HCT116 (cell line): ENCODE measurements at regions not wholly inside any gene's neighbourhood (a gene's known extent, or its start where the extent isn't known, plus 50 kb on each side); places are given as distances from the start of the nearest gene placed in this dataset.

ENCODE experiments used
- ATAC-seq: fragments of 200-7000 bp; cut with Tn5 transposase; 2 replicates; pipeline ENCODE4 v1.9.1; 2020; ENCODE audit warnings: mild to moderate bottlenecking, moderate library complexity
- BruUV-seq: library from RNA; stranded (reverse); fragments of 400-500 nt; replicated peaks from 2 replicates; lab custom pipeline; 2021; lab: Mats Ljungman, UMichigan
- CTCF ChIA-PET: fragments of 300-600 bp; sonication (Branson Sonifier 250); formaldehyde crosslinking; loops from one replicate; lab custom pipeline; 2021; ENCODE audit warnings: antibody characterized with exemption; lab: Charles Lee
- POLR2A ChIA-PET: fragments of 300-600, 350-600 bp; sonication (Branson Sonifier 250); formaldehyde crosslinking; loops from one replicate; lab custom pipeline; 2021; ENCODE audit warnings: antibody characterized with exemption; lab: Charles Lee
- RAD21 ChIA-PET, 2 experiments: fragments of 300-600 bp; sonication (Branson Sonifier 250); formaldehyde crosslinking; loops; one replicate each; lab custom pipeline; 2023; ENCODE audit warnings: low total read pairs in 2 of 2; ENCODE audit not compliant: uncharacterized antibody in 2 of 2, unreplicated experiment in 2 of 2, low non-redundant PET in 1 of 2; lab: Charles Lee
- DNase-seq: peaks from one replicate; pipeline ENCODE4 v3.0.0-alpha.2; 2010; ENCODE audit warnings: low read depth, low spot score
- H2AFZ ChIP-seq: fragments of 200-600 bp; shearing (Covaris generic), sonication (generic); 2 replicates; pipeline ENCODE4 v1.6.1; 2017; ENCODE audit warnings: low read depth, mixed run types, mixed read lengths, antibody characterized with exemption, low read length; ENCODE audit not compliant: poor library complexity, severe bottlenecking
- H3K27ac ChIP-seq: 2 replicates; pipeline ENCODE4 v1.5.1; 2012; ENCODE audit warnings: low read depth, low read length
- H3K27me3 ChIP-seq: fragments of 200-600 bp; sonication (generic); 2 replicates; pipeline ENCODE4 v1.6.1; 2016; ENCODE audit warnings: mixed run types, low read length, mixed read lengths; ENCODE audit not compliant: insufficient read depth
- H3K36me3 ChIP-seq, 2 experiments: fragments of 200-500 bp in 1 of 2; fragments of 200-600 bp in 1 of 2; sonication (Bioruptor generic) in 1 of 2; sonication (generic) in 1 of 2; 2 replicates each; pipeline versions ENCODE4 v1.5.1 to v1.6.1; 2014 to 2016; ENCODE audit warnings: low read length in 2 of 2, inconsistent platforms in 1 of 2, mixed read lengths in 1 of 2, mixed run types in 1 of 2; ENCODE audit not compliant: insufficient read depth in 2 of 2, control insufficient read depth in 1 of 2
- H3K4me1 ChIP-seq, 2 experiments: fragments of 200-600 bp in 1 of 2; sonication (generic) in 1 of 2; 2 replicates each; pipeline versions ENCODE4 v1.5.1 to v1.6.1; 2012 to 2017; ENCODE audit warnings: low read length in 2 of 2, inconsistent platforms in 1 of 2, mild to moderate bottlenecking in 1 of 2, mixed read lengths in 1 of 2, mixed run types in 1 of 2, moderate library complexity in 1 of 2; ENCODE audit not compliant: insufficient read depth in 2 of 2, control insufficient read depth in 1 of 2
- H3K4me2 ChIP-seq: fragments of 200-600 bp; sonication (generic); 2 replicates; pipeline ENCODE4 v1.6.1; 2017; ENCODE audit warnings: mixed run types, low read length, mixed read lengths
- H3K4me3 ChIP-seq, 2 experiments: fragments of 200-600 bp in 1 of 2; sonication (generic) in 1 of 2; replicated peaks in 1 of 2; 2 replicates each; pipeline ENCODE4 v1.5.1; 2011 to 2016; ENCODE audit warnings: low read length in 2 of 2, control low read depth in 1 of 2, low read depth in 1 of 2, mild to moderate bottlenecking in 1 of 2, mixed read lengths in 1 of 2, mixed run types in 1 of 2
- H3K79me2 ChIP-seq: fragments of 200-600 bp; sonication (generic); 2 replicates; pipeline ENCODE4 v1.6.1; 2017; ENCODE audit warnings: mild to moderate bottlenecking, mixed run types, low read length, moderate library complexity, mixed read lengths; ENCODE audit not compliant: insufficient read depth
- H3K9ac ChIP-seq: fragments of 200-600 bp; sonication (generic); 2 replicates; pipeline ENCODE4 v1.6.1; 2016; ENCODE audit warnings: low read length, mixed read lengths
- H3K9me2 ChIP-seq: fragments of 200-600 bp; sonication (generic), shearing (Covaris generic); 2 replicates; pipeline ENCODE4 v1.6.1; 2017; ENCODE audit warnings: mixed run types, mild to moderate bottlenecking, moderate library complexity; ENCODE audit not compliant: insufficient read depth
- H3K9me3 ChIP-seq, 2 experiments: fragments of 200-500 bp in 1 of 2; fragments of 200-600 bp in 1 of 2; sonication (Bioruptor generic) in 1 of 2; sonication (generic) in 1 of 2; 2 replicates each; pipeline ENCODE4 v1.6.1; 2014 to 2017; ENCODE audit warnings: low read length in 2 of 2, mixed read lengths in 2 of 2, inconsistent platforms in 1 of 2, low read depth in 1 of 2, mild to moderate bottlenecking in 1 of 2, mixed run types in 1 of 2, moderate library complexity in 1 of 2; ENCODE audit not compliant: control insufficient read depth in 1 of 2, insufficient read depth in 1 of 2
- H4K20me1 ChIP-seq: fragments of 200-600 bp; sonication (generic), shearing (Covaris generic); 2 replicates; pipeline ENCODE4 v1.6.1; 2017; ENCODE audit warnings: mixed run types, mild to moderate bottlenecking, moderate library complexity; ENCODE audit not compliant: insufficient read depth
- ATF3 ChIP-seq: IDR thresholded peaks from 2 replicates; pipeline ENCODE4 v1.6.1; 2012
- CBX3 ChIP-seq: IDR thresholded peaks from 2 replicates; pipeline ENCODE4 v1.6.1; 2012; ENCODE audit warnings: low read depth
- CEBPB ChIP-seq: IDR thresholded peaks from 2 replicates; pipeline ENCODE4 v1.6.1; 2012; ENCODE audit warnings: low read depth
- CTCF ChIP-seq, 3 experiments: fragments of 200-600 bp in 1 of 3; sonication (generic) in 1 of 3; IDR thresholded peaks in 2 of 3; conservative IDR thresholded peaks in 1 of 3; 2 replicates each; pipeline ENCODE4 v1.5.1; 2012 to 2017; ENCODE audit warnings: low read depth in 2 of 3, low read length in 2 of 3, antibody characterized with exemption in 1 of 3, borderline replicate concordance in 1 of 3, control low read depth in 1 of 3, mild to moderate bottlenecking in 1 of 3, mixed read lengths in 1 of 3, mixed run types in 1 of 3, moderate library complexity in 1 of 3; ENCODE audit not compliant: insufficient read depth in 1 of 3
- EZH2 ChIP-seq: fragments of 200-600 bp; sonication (generic); IDR thresholded peaks from 2 replicates; pipeline ENCODE4 v1.6.1; 2017; ENCODE audit warnings: antibody characterized with exemption, mixed run types
- EZH2phosphoT487 ChIP-seq: fragments of 200-600 bp; IDR thresholded peaks from 2 replicates; pipeline ENCODE4 v1.6.1; 2018; ENCODE audit warnings: antibody characterized with exemption, borderline replicate concordance
- MAX ChIP-seq: IDR thresholded peaks from 2 replicates; pipeline ENCODE4 v1.6.1; 2012
- POLR2A ChIP-seq: IDR thresholded peaks from 2 replicates; pipeline ENCODE4 v1.7.0; 2011; ENCODE audit warnings: borderline replicate concordance; ENCODE audit not compliant: insufficient read depth, insufficient read length; ENCODE audit errors: extremely low read depth
- REST ChIP-seq: IDR thresholded peaks from 2 replicates; pipeline ENCODE4 v1.6.1; 2012; ENCODE audit warnings: low read depth
- YY1 ChIP-seq: IDR thresholded peaks from 2 replicates; pipeline ENCODE4 v1.6.1; 2011; ENCODE audit warnings: low read length, low read depth, moderate library complexity, mild to moderate bottlenecking; ENCODE audit not compliant: insufficient replicate concordance; ENCODE audit errors: extremely low read depth
- ZBTB33 ChIP-seq: IDR thresholded peaks from 2 replicates; pipeline ENCODE4 v1.6.1; 2011; ENCODE audit warnings: mild to moderate bottlenecking, low read length, moderate library complexity; ENCODE audit not compliant: insufficient replicate concordance; ENCODE audit errors: extremely low read depth
- ZNF274 ChIP-seq: fragments of 200-500 bp; sonication (Bioruptor generic); IDR thresholded peaks from 2 replicates; pipeline ENCODE4 v1.6.1; 2014; ENCODE audit warnings: mild to moderate bottlenecking, low read depth, low read length, inconsistent platforms
- intact Hi-C: fragments of 100-400 bp; cut with micrococcal nuclease; formaldehyde crosslinking; loops from 2 replicates; pipeline ENCODE4 v1.10.0; 2022

GRCh38 chr14:71523630-71524319 lies 408.5 kb upstream of the RGS6 start:
- ChIA-PET RAD21 (no interaction called here), CTCF (no interaction called here), POLR2A (no interaction called here)
- intact Hi-C loops, result no loop called here
- no TSS peak for BruUV-seq
- DNase-seq (no peak), ATAC-seq (no peak)
- no peaks in the 10 kb centered on the region for H3K9me2 ChIP-seq
- no peak overlapping the region for H3K4me2 ChIP-seq
- no peaks in the 10 kb centered on the region for H4K20me1 ChIP-seq
- H3K79me2 ChIP-seq, result 0 out of 2 replicates have a peak, but pooled peaks cover 5% of the 10 kb centered on the region
- H3K27ac ChIP-seq, result no peak overlapping the region
- H2AFZ ChIP-seq, result no peak overlapping the region
- no peaks in the 10 kb centered on the region for H3K27me3 ChIP-seq
- H3K4me1 ChIP-seq, result peaks cover 0 to 5% of the 10 kb centered on the region in 2 experiments; a peak in 1 of 4 replicates
- H3K9me3 ChIP-seq, result no peaks in the 10 kb centered on the region
- H3K4me3 ChIP-seq, result no peak overlapping the region
- no peaks in the 10 kb centered on the region for H3K36me3 ChIP-seq
- TF ChIP-seq CTCF (IDR thresholded peaks at IDR 0.05 in 2 of 3, conservative IDR thresholded peaks at IDR 0.05 in 1 of 3; ENCODE audit: borderline replicate concordance in 1 of 3, insufficient read depth in 1 of 3, low read depth in 2 of 3, low read length in 2 of 3), result no peak
- TF ChIP-seq EZH2phosphoT487, result no peak
- TF ChIP-seq ATF3, result no peak
- no peak for TF ChIP-seq CBX3
- TF ChIP-seq CEBPB, result no peak
- no peak for TF ChIP-seq ZBTB33
- TF ChIP-seq REST, result no peak
- TF ChIP-seq MAX, result no peak
- TF ChIP-seq POLR2A, result no peak
- TF ChIP-seq YY1, result no peak
- no peak for TF ChIP-seq EZH2
- no peak for TF ChIP-seq ZNF274
- no peak overlapping the region for H3K9ac ChIP-seq
